Mucosa of stomach (tissue), 1 donor: ENCODE measurements at regions not wholly inside any gene's neighbourhood (a gene's known extent, or its start where the extent isn't known, plus 50 kb on each side); places are given as distances from the start of the nearest gene placed in this dataset.

Source experiments
- H3K27me3 ChIP-seq: one replicate; pipeline ENCODE4 v1.7.0; 2013; ENCODE audit warnings: mild to moderate bottlenecking, low read length; ENCODE audit not compliant: control insufficient read depth, insufficient read depth
- H3K36me3 ChIP-seq: one replicate; pipeline ENCODE4 v1.7.0; 2013; ENCODE audit warnings: low read length; ENCODE audit not compliant: control insufficient read depth, insufficient read depth
- H3K4me1 ChIP-seq: one replicate; pipeline ENCODE4 v1.7.0; 2013; ENCODE audit warnings: mild to moderate bottlenecking, low read length; ENCODE audit not compliant: control insufficient read depth, insufficient read depth
- H3K4me3 ChIP-seq: one replicate; pipeline ENCODE4 v1.7.0; 2013; ENCODE audit warnings: low read length
- H3K9ac ChIP-seq: one replicate; pipeline ENCODE4 v1.7.0; 2013; ENCODE audit warnings: mild to moderate bottlenecking, low read length, moderate library complexity
- H3K9me3 ChIP-seq: one replicate; pipeline ENCODE4 v1.7.0; 2013; ENCODE audit warnings: mild to moderate bottlenecking, low read length, moderate library complexity; ENCODE audit not compliant: control insufficient read depth
- donor health status: Pancreatic carcinoma.

- no peaks in the 10 kb centered on the region for H3K27me3 ChIP-seq
- H3K9ac ChIP-seq: no peak overlapping the region
- no peaks in the 10 kb centered on the region for H3K9me3 ChIP-seq
- no peaks in the 10 kb centered on the region for H3K36me3 ChIP-seq
- no peaks in the 10 kb centered on the region for H3K4me1 ChIP-seq
- no peak overlapping the region for H3K4me3 ChIP-seq
Measured at GRCh38 chr1:65741993-65742392, 50.7 kb upstream of the PDE4B start.
